ENCODE measurements at regions not wholly inside any gene's neighbourhood (a gene's known extent, or its start where the extent isn't known, plus 50 kb on each side); places are given as distances from the start of the nearest gene placed in this dataset.
"Not testable (repeated sequence)": the region's sequence is repeated elsewhere in the genome, so short reads cannot be mapped to it uniquely, and the experiment has no call there.

DNA sequence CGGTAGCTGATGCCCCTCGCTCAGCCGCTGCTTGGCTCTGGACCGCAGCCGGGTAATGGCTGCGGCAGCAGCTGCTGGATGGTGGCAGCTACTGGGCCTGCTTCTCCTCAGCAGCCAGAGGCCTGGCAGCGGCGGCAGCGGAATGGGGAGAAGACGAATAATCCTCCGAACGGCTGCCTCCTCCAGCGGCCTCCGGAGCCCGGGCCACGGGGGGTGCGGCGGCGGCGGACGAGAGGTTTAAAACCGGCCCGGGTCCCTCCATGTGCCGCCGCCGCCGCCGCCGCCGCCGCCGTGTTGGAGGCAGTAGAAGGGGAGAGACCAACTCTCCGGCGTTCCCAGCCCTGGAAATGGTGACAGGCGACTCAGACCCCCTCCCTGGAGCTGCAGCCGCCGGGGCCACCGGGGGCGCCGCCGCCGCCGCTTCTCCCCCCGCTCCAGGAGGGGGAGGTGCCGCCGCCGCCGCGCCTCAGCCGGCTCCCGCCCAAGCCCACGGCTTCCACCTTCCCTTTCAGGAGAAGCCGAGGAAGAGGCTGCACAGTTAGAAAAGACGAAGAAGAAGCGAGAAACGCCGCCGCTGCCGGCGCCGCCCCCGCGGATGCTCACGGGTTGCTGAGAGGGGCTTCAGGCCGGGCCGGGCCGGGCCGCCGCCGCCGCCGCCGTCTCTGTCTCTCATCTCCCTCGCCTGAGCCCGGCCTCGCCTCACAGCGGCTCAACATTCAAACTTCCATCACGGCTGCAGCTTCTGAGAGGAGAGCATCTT lies 118.4 kb upstream of the PRSS3 start:
- DNase-seq (ENCODE audit: low read depth in 1 of 2, low spot score in 1 of 2) = peak in 1 of 2 experiments; percentile 6
- no peak for TF ChIP-seq JUND (IDR thresholded peaks at IDR 0.05; ENCODE audit: low read depth)
- in situ Hi-C loops (cut with HindIII; ENCODE audit: low pct_unique_long_range_greater_than_20kb, low sequenced_read_pairs) = no loop called here

- in situ Hi-C loops (cut with HindIII; ENCODE audit: low pct_unique_long_range_greater_than_20kb, low sequenced_read_pairs) = no loop called here
- DNase-seq (ENCODE audit: low read depth in 1 of 2, low spot score in 1 of 2) = no peak
- no peak for TF ChIP-seq JUND (IDR thresholded peaks at IDR 0.05; ENCODE audit: low read depth)
These were observed 117.9 kb upstream of the PRSS3 start for GRCh38 chr9:33677506-33677809.

DNA sequence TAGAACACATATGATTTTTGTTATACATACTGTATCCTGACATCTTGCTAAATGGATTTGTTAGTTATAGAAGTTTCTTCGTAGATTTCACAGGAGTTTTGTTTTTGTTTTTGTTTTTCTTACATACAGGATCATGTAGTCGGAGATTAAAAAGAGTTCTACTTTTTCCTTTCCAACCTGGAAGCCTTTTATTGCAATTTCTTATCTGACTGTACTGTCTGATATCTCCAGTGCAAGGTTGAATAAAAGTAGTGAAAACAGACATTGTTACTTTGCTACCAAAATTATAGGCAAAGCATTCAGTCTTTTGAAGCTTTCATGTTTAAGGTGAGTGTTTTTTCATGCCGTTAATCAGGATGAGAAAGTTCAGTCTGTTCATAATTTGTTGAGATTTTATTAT lies 117.4 kb upstream of the PRSS3 start:
- in situ Hi-C loops (cut with HindIII; ENCODE audit: low pct_unique_long_range_greater_than_20kb, low sequenced_read_pairs) = no loop called here
- no peak for DNase-seq (ENCODE audit: low read depth in 1 of 2, low spot score in 1 of 2)
- no peak for TF ChIP-seq JUND (IDR thresholded peaks at IDR 0.05; ENCODE audit: low read depth)

GRCh38 chr9:33682551-33682950 lies 112.8 kb upstream of the PRSS3 start:
- in situ Hi-C loops (cut with HindIII; ENCODE audit: low pct_unique_long_range_greater_than_20kb, low sequenced_read_pairs) = no loop called here
- DNase-seq (ENCODE audit: low read depth in 1 of 2, low spot score in 1 of 2) = no peak
- TF ChIP-seq JUND (IDR thresholded peaks at IDR 0.05; ENCODE audit: low read depth) = no peak

DNA sequence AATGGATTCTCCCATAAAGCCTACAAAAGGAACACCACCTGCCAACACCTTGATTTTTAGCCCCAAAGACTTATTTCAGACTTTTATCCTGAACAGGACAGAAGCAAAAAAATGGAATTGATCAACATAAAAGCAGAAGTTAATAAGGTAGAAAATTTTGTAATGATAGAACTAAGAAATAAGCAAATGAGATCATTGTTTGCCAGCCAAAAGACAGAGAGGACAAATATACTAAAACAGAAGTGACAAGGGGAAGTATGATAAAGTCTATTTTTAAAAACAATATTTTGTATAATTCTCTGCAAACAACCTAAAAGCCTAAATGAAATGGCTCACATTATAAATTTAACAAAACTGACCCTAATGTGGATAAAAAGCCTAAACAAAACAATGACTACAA lies 110.5 kb upstream of the PRSS3 start:
- TF ChIP-seq JUND (IDR thresholded peaks at IDR 0.05; ENCODE audit: low read depth) = no peak
- DNase-seq (ENCODE audit: low read depth in 1 of 2, low spot score in 1 of 2) = no peak
- in situ Hi-C loops (cut with HindIII; ENCODE audit: low pct_unique_long_range_greater_than_20kb, low sequenced_read_pairs) = no loop called here

- DNase-seq (ENCODE audit: low read depth in 1 of 2, low spot score in 1 of 2) = no peak
- no peak for TF ChIP-seq JUND (IDR thresholded peaks at IDR 0.05; ENCODE audit: low read depth)
- in situ Hi-C loops (cut with HindIII; ENCODE audit: low pct_unique_long_range_greater_than_20kb, low sequenced_read_pairs) = no loop called here
These were observed 108.4 kb upstream of the PRSS3 start for GRCh38 chr9:33686942-33687341.

- no peak for DNase-seq (ENCODE audit: low read depth in 1 of 2, low spot score in 1 of 2)
- in situ Hi-C loops (cut with HindIII; ENCODE audit: low pct_unique_long_range_greater_than_20kb, low sequenced_read_pairs) = no loop called here
- TF ChIP-seq JUND (IDR thresholded peaks at IDR 0.05; ENCODE audit: low read depth) = no peak
These were observed 107.6 kb upstream of the PRSS3 start for GRCh38 chr9:33687779-33688178.

- DNase-seq (ENCODE audit: low read depth in 1 of 2, low spot score in 1 of 2) = no peak
- in situ Hi-C loops (cut with HindIII; ENCODE audit: low pct_unique_long_range_greater_than_20kb, low sequenced_read_pairs) = no loop called here
- TF ChIP-seq JUND (IDR thresholded peaks at IDR 0.05; ENCODE audit: low read depth) = no peak
These were observed 105.0 kb upstream of the PRSS3 start for GRCh38 chr9:33690143-33690933.

- TF ChIP-seq JUND (IDR thresholded peaks at IDR 0.05; ENCODE audit: low read depth) = no peak
- in situ Hi-C loops (cut with HindIII; ENCODE audit: low pct_unique_long_range_greater_than_20kb, low sequenced_read_pairs) = no loop called here
These were observed 100.1 kb upstream of the PRSS3 start for GRCh38 chr9:33695299-33695698.

DNA sequence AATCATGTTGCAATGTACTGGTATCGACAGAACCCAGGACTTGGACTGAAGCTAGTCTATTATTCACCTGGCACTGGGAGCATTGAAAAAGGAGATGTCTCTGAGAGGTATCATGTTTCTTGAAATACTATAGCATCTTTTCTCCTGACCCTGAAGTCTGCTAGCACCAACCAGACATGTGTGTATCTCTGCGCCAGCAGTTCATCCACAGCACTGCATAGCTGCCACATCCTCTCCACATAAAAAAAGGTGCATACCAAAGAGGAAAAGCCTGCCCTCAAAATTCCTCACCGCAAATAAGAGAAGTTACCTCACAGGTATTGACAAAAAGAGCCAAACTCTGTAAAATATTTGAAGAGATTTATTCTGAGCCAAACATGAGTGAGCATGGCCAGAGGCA lies 99.5 kb upstream of the PRSS3 start:
- in situ Hi-C loops (cut with HindIII; ENCODE audit: low pct_unique_long_range_greater_than_20kb, low sequenced_read_pairs) = no loop called here
- no peak for DNase-seq (ENCODE audit: low read depth in 1 of 2, low spot score in 1 of 2)
- TF ChIP-seq JUND (IDR thresholded peaks at IDR 0.05; ENCODE audit: low read depth) = no peak

More at GRCh38 chr9:33695299-33695698, 100.1 kb upstream of the PRSS3 start:
- no peak for DNase-seq (ENCODE audit: low read depth in 1 of 2, low spot score in 1 of 2)

GRCh38 chr9:33697171-33697570 lies 98.2 kb upstream of the PRSS3 start:
- in situ Hi-C loops (cut with HindIII; ENCODE audit: low pct_unique_long_range_greater_than_20kb, low sequenced_read_pairs) = no loop called here
- no peak for DNase-seq (ENCODE audit: low read depth in 1 of 2, low spot score in 1 of 2)
- TF ChIP-seq JUND (IDR thresholded peaks at IDR 0.05; ENCODE audit: low read depth) = no peak

DNA sequence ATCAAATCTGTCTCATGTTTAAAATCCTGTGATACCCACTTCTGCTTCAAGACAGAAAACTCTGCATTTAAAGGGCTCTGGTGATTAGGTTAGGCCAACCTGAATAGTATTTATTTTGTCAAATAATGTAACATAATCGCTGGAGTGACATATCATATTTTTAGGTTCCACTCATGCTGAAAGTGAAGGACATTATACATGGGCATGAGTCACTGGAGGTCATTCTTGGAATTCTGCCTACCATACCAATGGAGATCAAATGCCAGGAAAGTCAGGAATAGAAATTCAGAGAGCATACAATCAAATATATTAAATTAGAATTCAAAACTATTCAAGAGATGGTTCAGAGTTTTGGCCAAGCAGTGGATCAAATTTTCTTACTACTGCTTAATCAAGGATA lies 97.1 kb upstream of the PRSS3 start:
- DNase-seq (ENCODE audit: low read depth in 1 of 2, low spot score in 1 of 2) = no peak
- TF ChIP-seq JUND (IDR thresholded peaks at IDR 0.05; ENCODE audit: low read depth) = no peak
- in situ Hi-C loops (cut with HindIII; ENCODE audit: low pct_unique_long_range_greater_than_20kb, low sequenced_read_pairs) = no loop called here

GRCh38 chr9:33700940-33701339 lies 94.4 kb upstream of the PRSS3 start:
- in situ Hi-C loops (cut with HindIII; ENCODE audit: low pct_unique_long_range_greater_than_20kb, low sequenced_read_pairs); DNase-seq (ENCODE audit: low read depth in 1 of 2, low spot score in 1 of 2): not testable (repeated sequence)
